ENCODE measurements at regions not wholly inside any gene's neighbourhood (a gene's known extent, or its start where the extent isn't known, plus 50 kb on each side); places are given as distances from the start of the nearest gene placed in this dataset.

GRCh38 chr1:168455764-168456163 lies 88.0 kb downstream of the XCL2 start:
- FAIRE-seq: no peak

- FAIRE-seq: no peak
These were observed 89.5 kb downstream of the XCL2 start for GRCh38 chr1:168454211-168454815.

- no peak for FAIRE-seq
These were observed 90.7 kb downstream of the XCL2 start for GRCh38 chr1:168453056-168453455.

- FAIRE-seq: no peak
These were observed 91.5 kb downstream of the XCL2 start for GRCh38 chr1:168452329-168452728.

GRCh38 chr1:168447871-168448270 lies 95.9 kb downstream of the XCL2 start:
- FAIRE-seq: no peak

GRCh38 chr1:168446081-168446480 lies 97.7 kb downstream of the XCL2 start:
- no peak for FAIRE-seq

GRCh38 chr1:168443899-168444298 lies 99.9 kb downstream of the XCL2 start:
- no peak for FAIRE-seq

GRCh38 chr1:168443356-168443755 lies 100.4 kb downstream of the XCL2 start:
- no peak for FAIRE-seq

GRCh38 chr1:168442931-168443330 lies 100.9 kb downstream of the XCL2 start:
- no peak for FAIRE-seq

- no peak for FAIRE-seq
These were observed 102.1 kb downstream of the XCL2 start for GRCh38 chr1:168441745-168442144.

- peak; percentile 91 for FAIRE-seq
These were observed 104.1 kb downstream of the XCL2 start for GRCh38 chr1:168439456-168440375.

- FAIRE-seq: no peak
These were observed 105.2 kb downstream of the XCL2 start for GRCh38 chr1:168438626-168439025.

- FAIRE-seq: no peak
These were observed 106.0 kb downstream of the XCL2 start for GRCh38 chr1:168437821-168438220.

- FAIRE-seq: no peak
These were observed 108.4 kb downstream of the XCL2 start for GRCh38 chr1:168435439-168435838.

GRCh38 chr1:168433238-168433637 lies 110.6 kb downstream of the XCL2 start:
- no peak for FAIRE-seq

- FAIRE-seq: no peak
These were observed 111.9 kb downstream of the XCL2 start for GRCh38 chr1:168431882-168432281.

GRCh38 chr1:168430321-168430720 lies 113.5 kb downstream of the XCL2 start:
- no peak for FAIRE-seq

- no peak for FAIRE-seq
These were observed 115.6 kb downstream of the XCL2 start for GRCh38 chr1:168428063-168428731.

- FAIRE-seq: no peak
These were observed 116.7 kb downstream of the XCL2 start for GRCh38 chr1:168427051-168427450.

GRCh38 chr1:168424281-168424680 lies 119.5 kb downstream of the XCL2 start:
- no peak for FAIRE-seq

GRCh38 chr1:168422203-168422847 lies 121.5 kb downstream of the XCL2 start:
- no peak for FAIRE-seq

GRCh38 chr1:168421399-168422004 lies 122.3 kb downstream of the XCL2 start:
- no peak for FAIRE-seq

GRCh38 chr1:168420177-168420576 lies 123.6 kb downstream of the XCL2 start:
- FAIRE-seq: no peak
